Memory B cell (primary cell): ENCODE measurements at regions not wholly inside any gene's neighbourhood (a gene's known extent, or its start where the extent isn't known, plus 50 kb on each side); places are given as distances from the start of the nearest gene placed in this dataset.

ENCODE experiments used
- ATAC-seq: fragments of 150-1000 bp; cut with Tn5 transposase; 2 replicates; pipeline ENCODE4 v1.10.0; 2021; ENCODE audit warnings: low read depth, mild to moderate bottlenecking, moderate library complexity
- DNase-seq, 2 donors: peaks; one replicate each; pipeline ENCODE4 v3.0.0; 2022; ENCODE audit warnings: low spot score in 2 of 2
- H3K27ac Mint-ChIP-seq: one replicate; pipeline ENCODE4 v1.8.0; 2022; ENCODE audit warnings: mild to moderate bottlenecking, moderate library complexity, mixed read lengths
- H3K27me3 Mint-ChIP-seq: one replicate; pipeline ENCODE4 v1.8.0; 2022; ENCODE audit warnings: mixed read lengths
- H3K36me3 Mint-ChIP-seq: one replicate; pipeline ENCODE4 v1.8.0; 2022; ENCODE audit warnings: mild to moderate bottlenecking, mixed read lengths
- H3K4me1 Mint-ChIP-seq: one replicate; pipeline ENCODE4 v1.8.0; 2022; ENCODE audit warnings: mixed read lengths
- H3K4me3 Mint-ChIP-seq: one replicate; pipeline ENCODE4 v1.8.0; 2022; ENCODE audit warnings: mild to moderate bottlenecking, moderate library complexity, mixed read lengths
- H3K9me3 Mint-ChIP-seq: one replicate; pipeline ENCODE4 v1.8.0; 2022; ENCODE audit warnings: mixed read lengths

DNA sequence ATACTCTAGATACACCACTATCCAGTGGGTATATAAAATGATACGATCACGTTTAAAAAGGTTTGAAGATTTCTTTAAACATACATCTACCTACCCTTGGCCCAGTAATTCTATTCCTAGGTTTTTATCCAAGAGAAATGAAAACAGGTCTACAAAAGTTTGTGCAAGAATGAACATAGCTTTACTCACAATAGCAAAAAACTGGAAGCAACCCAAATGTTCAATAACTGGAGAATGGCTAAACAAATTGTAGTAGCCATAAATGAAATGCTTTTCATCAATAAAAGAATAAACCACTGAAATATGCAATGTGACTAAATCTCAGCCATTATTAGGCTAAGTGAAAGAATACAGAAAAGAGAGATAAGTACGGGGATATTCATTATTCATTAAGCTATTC is 438.9 kb downstream of the ARHGEF28 start:
- Mint-ChIP-seq H3K4me3 (no peak overlapping the region), H3K27ac (no peak overlapping the region), H3K27me3 (no peaks in the 10 kb centered on the region), H3K4me1 (no peaks in the 10 kb centered on the region), H3K9me3 (no peaks in the 10 kb centered on the region), H3K36me3 (no peaks in the 10 kb centered on the region)
- ATAC-seq (no peak), DNase-seq (no peak)

DNA sequence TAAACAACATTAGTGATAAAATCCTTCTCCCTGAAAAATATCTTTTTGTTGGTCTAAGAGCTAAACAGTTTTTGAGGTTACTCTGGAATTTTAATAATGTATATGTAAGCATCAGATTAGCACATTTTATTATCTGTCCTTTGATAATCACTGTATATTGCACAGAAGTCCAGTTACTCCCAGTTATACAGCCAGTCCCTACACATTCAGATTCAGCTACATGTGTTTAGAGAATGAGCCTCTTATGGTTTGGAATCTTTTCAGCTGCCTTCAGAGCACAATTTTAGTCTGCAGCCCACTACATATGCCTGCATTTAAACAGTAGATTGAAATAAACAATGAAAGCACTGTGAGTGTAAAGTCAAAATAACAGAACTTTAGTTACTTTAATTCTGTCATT is 438.2 kb downstream of the ARHGEF28 start:
- no peak for DNase-seq
- no peaks in the 10 kb centered on the region for H3K36me3 Mint-ChIP-seq
- no peaks in the 10 kb centered on the region for H3K27me3 Mint-ChIP-seq
- no peak for ATAC-seq
- H3K9me3 Mint-ChIP-seq, result no peaks in the 10 kb centered on the region
- no peaks in the 10 kb centered on the region for H3K4me1 Mint-ChIP-seq
- no peak overlapping the region for H3K27ac Mint-ChIP-seq
- no peak overlapping the region for H3K4me3 Mint-ChIP-seq

DNA sequence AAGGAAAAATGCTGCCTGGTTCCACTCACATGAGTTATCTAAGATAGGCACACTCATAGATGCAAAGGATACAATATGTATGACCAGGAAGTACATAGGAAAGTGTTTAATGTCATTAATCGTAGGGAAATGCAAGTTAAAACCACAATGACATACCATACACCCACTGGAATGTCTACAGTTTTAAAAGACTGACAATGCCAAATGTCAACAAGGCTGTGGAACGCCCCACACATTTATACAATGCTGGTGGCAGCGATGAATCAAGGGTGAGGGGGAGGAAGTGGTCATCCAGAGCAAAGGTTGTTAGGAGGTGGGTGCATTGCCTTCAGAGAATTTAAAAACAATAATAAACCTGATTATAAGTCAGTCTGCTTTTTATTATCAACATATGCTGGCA is 437.8 kb downstream of the ARHGEF28 start:
- no peaks in the 10 kb centered on the region for H3K9me3 Mint-ChIP-seq
- no peak overlapping the region for H3K27ac Mint-ChIP-seq
- no peaks in the 10 kb centered on the region for H3K36me3 Mint-ChIP-seq
- no peaks in the 10 kb centered on the region for H3K4me1 Mint-ChIP-seq
- H3K4me3 Mint-ChIP-seq, result no peak overlapping the region
- DNase-seq (no peak), ATAC-seq (no peak)
- H3K27me3 Mint-ChIP-seq, result no peaks in the 10 kb centered on the region

DNA sequence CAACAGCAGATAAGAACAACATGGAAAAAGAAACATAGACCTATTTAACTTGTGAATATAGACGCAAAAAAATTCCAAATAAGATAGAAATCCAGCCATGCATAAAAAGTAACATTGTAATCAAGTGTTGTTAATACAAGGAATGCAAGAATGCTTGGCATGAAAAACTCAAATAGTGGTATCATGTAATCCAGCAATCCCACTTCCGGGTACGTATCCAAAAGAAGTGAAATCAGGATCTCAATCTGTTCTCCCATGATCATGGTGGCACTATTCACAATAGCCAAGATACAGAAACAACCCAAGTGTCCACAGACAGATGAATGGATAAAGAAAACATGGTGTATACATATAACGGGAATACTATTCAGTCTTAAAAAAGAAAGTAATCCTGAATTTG is 437.4 kb downstream of the ARHGEF28 start:
- Mint-ChIP-seq H3K27ac (no peak overlapping the region), H3K36me3 (no peaks in the 10 kb centered on the region), H3K9me3 (no peaks in the 10 kb centered on the region), H3K4me1 (no peaks in the 10 kb centered on the region), H3K27me3 (no peaks in the 10 kb centered on the region), H3K4me3 (no peak overlapping the region)
- ATAC-seq (no peak), DNase-seq (no peak)

DNA sequence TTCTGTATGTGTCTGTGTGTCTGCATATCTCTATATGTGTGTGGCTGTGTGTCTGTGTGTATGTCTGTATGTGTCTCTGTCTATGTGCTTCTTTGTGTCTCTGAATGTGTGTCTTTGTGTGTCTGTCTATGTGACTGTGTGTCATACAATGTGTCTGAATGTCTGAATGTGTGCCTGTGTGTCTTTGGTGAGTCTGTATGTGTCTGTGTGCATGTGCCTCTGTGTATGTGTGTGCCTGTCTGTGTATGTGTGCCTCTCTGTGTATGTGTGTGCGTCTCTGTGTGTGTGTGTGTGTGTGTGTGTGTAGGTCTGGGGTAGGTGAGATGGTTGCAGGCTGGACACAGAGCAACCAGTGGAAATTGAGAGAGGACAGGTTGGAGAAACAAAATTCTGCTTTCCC is 435.3 kb downstream of the ARHGEF28 start:
- no peaks in the 10 kb centered on the region for H3K27me3 Mint-ChIP-seq
- no peak for DNase-seq
- H3K9me3 Mint-ChIP-seq, result no peaks in the 10 kb centered on the region
- no peak for ATAC-seq
- H3K4me1 Mint-ChIP-seq, result no peaks in the 10 kb centered on the region
- no peak overlapping the region for H3K27ac Mint-ChIP-seq
- H3K36me3 Mint-ChIP-seq, result no peaks in the 10 kb centered on the region
- H3K4me3 Mint-ChIP-seq, result no peak overlapping the region

DNA sequence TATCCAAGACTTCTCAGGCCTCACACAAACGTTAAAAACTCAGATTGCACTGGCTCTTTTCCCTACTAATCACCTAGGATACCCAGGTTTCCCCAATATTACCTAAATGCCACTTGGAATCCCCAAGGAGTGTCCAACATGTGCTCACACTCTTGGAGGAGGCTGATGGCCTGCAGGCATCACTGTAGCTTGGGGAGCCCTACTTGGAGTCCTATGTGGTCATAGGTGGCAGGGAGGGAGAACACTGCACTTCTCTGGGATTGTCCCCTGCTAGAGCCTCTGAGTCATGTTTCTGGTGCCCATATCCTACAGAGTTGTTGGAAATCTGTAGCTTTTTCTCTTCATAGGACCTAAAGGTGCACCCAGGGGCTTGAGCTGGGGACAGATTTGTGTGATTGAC is 433.7 kb downstream of the ARHGEF28 start:
- no peak for DNase-seq
- Mint-ChIP-seq H3K36me3 (no peaks in the 10 kb centered on the region), H3K4me1 (no peaks in the 10 kb centered on the region), H3K9me3 (no peaks in the 10 kb centered on the region), H3K27ac (no peak overlapping the region), H3K27me3 (no peaks in the 10 kb centered on the region), H3K4me3 (no peak overlapping the region)
- no peak for ATAC-seq

DNA sequence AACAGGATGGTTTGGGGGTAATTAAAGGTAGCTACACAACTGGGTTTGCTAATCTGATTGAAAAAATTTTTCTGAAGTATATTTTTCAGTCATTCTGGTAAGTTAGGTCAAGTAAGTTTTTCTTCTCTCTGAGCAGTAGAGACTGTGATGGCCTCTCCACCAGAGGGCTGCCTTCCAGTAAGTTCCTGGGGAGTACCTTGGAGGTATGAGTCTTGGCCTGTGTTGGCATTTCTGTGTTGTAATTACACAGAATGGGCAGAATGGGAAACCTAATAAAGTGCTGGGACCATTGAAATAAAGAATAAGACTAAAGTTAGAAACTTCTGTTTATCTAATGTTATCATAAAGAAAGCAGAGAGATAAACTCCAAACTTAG is 430.8 kb downstream of the ARHGEF28 start:
- no peaks in the 10 kb centered on the region for H3K36me3 Mint-ChIP-seq
- no peak for ATAC-seq
- no peak overlapping the region for H3K27ac Mint-ChIP-seq
- DNase-seq, result no peak
- no peaks in the 10 kb centered on the region for H3K9me3 Mint-ChIP-seq
- H3K4me1 Mint-ChIP-seq, result no peaks in the 10 kb centered on the region
- H3K4me3 Mint-ChIP-seq, result no peak overlapping the region
- peaks cover 7% of the 10 kb centered on the region for H3K27me3 Mint-ChIP-seq

DNA sequence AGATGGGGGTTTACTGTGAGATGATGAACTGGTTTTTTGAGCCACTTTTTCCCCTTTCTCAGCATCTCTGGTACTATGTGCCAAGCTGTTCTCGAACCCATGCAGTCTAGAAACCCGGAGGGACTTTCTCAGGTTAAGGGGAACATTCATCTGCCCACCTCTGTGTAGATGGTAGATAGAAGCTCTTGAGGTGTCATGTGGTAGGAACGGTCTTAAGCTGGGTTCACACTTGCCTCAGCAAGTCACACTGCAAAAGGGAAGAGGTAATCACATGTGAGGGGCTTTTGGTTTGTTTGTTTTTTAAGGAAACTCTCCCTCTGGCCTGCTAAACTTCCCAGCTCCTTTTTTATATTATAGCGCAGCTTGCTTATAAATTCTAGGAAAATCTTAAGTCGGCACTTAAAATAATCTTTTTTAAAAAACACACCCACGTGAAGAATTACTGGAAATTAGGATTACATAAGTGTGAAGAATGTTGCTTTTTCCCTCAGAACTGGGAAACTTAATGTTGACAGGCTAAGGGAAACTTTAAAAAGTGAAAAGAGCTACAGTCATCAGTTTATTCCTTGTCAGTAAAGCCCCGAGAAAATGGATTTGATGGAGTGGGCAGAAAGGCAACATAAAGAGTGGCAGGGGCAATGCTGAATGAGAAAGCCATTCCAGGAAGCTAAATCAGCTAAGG is 430.3 kb downstream of the ARHGEF28 start:
- H3K27me3 Mint-ChIP-seq, result peaks cover 7% of the 10 kb centered on the region
- DNase-seq (no peak), ATAC-seq (no peak)
- no peak overlapping the region for H3K27ac Mint-ChIP-seq
- no peaks in the 10 kb centered on the region for H3K9me3 Mint-ChIP-seq
- H3K4me3 Mint-ChIP-seq, result no peak overlapping the region
- H3K4me1 Mint-ChIP-seq, result no peaks in the 10 kb centered on the region
- no peaks in the 10 kb centered on the region for H3K36me3 Mint-ChIP-seq

DNA sequence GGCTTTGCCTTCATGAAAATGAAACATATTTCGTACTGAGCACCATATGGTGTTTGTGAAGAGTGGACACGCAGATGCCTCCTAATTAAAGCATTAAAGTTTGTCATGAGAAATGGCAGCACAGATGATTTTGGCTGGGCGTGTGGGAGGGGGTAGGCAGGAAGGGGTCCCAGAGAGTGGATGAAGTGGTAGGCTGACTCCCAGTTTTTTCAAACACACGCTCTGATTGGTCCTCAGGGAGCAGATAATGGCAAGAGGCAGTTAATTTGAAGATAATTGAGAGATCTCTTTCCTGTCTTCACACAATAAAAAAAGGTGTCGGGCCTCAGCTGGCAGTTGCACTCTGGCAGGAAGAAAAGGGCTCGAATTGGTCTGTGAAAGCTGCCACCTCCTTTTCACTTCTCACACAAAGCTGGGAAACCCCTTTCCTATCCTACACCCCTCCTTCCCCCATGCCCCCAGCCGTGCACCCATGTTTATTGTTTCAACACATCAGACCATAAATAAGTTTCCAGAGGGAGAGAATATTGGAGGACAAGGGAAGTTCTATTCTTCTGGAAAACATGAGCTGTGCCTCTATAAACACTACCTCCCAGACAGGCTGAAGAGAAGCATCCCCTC is 429.6 kb downstream of the ARHGEF28 start:
- no peaks in the 10 kb centered on the region for H3K9me3 Mint-ChIP-seq
- peaks cover 8% of the 10 kb centered on the region for H3K27me3 Mint-ChIP-seq
- H3K27ac Mint-ChIP-seq, result no peak overlapping the region
- no peak for DNase-seq
- H3K36me3 Mint-ChIP-seq, result no peaks in the 10 kb centered on the region
- no peak overlapping the region for H3K4me3 Mint-ChIP-seq
- ATAC-seq, result no peak
- no peaks in the 10 kb centered on the region for H3K4me1 Mint-ChIP-seq

DNA sequence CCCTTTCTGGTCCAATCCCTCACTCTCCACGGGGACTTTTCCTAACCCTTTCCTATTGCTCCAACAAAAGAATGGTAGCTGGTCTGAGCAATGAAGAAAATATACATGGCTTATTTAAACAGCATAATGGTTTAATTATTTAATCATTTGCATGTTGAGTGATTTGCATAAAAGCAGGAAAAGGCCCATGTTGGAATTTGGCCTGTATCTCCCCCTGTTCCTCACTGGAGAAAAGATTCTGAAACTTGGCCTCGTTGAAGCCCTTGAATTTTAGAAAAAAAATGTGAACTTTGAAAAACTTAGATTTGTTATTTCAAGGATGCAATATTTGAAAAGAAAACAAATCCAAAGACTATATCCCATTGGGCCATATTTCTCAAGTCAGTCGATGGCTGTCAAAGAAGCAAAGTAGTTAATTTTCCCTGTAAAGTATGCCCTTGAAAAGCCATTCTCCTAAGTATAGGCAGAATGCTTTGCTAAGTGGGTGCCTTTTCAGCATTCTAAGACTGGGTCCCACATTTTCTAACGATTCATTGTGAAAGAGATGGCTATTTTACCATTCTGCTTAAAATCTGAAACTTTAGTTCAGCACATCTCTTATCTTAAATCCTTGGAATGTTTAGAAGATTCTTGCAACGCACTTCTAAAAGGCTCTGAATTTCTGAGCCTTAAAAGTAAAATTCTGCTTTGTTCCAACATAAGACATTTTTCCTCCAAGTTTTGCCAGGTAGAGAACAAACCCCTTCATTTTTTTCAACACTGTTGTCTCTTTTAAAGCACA is 428.8 kb downstream of the ARHGEF28 start:
- H3K36me3 Mint-ChIP-seq, result no peaks in the 10 kb centered on the region
- H3K4me3 Mint-ChIP-seq, result no peak overlapping the region
- ATAC-seq (no peak), DNase-seq (no peak)
- H3K27me3 Mint-ChIP-seq, result peaks cover 8% of the 10 kb centered on the region
- H3K4me1 Mint-ChIP-seq, result no peaks in the 10 kb centered on the region
- H3K27ac Mint-ChIP-seq, result no peak overlapping the region
- no peaks in the 10 kb centered on the region for H3K9me3 Mint-ChIP-seq

DNA sequence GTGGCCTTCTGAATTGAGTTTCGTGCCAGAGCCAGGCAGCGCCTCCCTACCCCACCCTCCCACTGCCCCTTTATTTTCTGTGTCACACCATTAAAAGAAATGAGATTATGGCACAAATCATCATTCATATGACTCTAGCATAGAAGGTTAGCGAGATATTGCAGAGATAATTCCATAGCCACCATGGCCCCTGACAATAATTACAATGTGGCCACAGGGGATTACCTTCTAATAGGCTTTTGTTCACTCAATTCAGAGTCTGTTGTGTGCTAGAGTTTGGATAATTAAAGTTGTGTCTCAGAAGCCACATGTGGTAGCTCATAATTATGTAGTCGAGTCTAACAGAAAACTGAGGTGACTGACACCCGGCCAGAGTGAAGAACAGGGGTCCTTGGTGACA is 428.1 kb downstream of the ARHGEF28 start:
- ATAC-seq (no peak), DNase-seq (no peak)
- Mint-ChIP-seq H3K27ac (no peak overlapping the region), H3K27me3 (peaks cover 8% of the 10 kb centered on the region), H3K9me3 (no peaks in the 10 kb centered on the region), H3K4me1 (no peaks in the 10 kb centered on the region), H3K4me3 (no peak overlapping the region), H3K36me3 (no peaks in the 10 kb centered on the region)

DNA sequence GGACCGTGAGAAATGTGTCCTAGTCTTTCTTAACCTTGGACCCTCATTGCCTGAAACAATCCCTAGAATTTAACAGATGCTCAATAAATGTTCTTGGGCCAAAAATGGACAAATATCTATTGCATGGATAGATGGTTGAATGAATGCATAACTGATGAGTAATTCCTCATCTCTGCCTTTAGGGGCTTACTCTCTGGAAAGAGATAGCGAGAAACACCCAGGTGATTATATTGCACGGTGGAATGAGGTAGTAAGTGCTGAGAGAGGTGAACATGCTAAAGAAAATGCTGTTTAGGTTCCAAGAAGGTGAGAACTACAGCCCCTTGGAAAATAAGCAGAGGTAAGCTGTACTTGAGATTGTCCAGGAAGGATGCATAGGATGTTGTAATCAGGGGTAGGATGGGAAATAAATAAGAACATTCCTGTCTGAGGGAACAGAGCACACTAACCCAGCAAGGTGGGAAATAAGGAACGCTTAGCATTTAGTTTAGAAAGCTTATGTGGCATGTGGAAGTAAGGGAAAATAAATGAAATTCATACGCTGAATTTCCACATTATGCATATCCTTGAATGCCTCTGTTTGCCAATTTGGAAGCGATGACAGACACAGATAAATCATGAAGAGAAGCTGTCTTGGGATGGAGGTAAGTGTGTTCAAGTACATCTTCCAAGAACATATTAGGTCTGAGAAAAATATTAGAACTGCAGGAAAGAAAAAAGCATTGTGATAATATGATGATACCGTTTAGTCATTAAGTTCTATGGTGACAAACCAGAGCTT is 426.6 kb downstream of the ARHGEF28 start:
- H3K27ac Mint-ChIP-seq, result no peak overlapping the region
- ATAC-seq (no peak), DNase-seq (no peak)
- H3K4me1 Mint-ChIP-seq, result no peaks in the 10 kb centered on the region
- H3K4me3 Mint-ChIP-seq, result no peak overlapping the region
- no peaks in the 10 kb centered on the region for H3K9me3 Mint-ChIP-seq
- H3K36me3 Mint-ChIP-seq, result no peaks in the 10 kb centered on the region
- peaks cover 8% of the 10 kb centered on the region for H3K27me3 Mint-ChIP-seq

DNA sequence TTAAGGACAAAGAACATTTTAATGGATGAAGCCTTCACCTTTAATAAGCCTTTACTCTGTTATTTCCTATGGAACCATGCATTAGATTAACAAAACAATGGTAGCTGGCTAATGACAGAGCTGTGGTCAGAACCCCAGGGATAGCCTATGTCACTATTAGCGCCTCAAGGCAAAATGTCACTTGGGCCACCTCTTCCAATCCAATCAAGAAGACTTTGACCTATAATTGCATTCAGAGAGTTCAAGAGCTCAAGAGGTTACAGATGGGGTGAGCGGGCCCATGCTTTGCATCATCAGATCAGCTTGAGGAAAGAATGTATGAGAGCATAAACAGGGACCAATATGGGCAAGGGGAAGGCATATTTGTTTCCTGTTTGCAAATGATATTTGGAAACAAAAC is 425.1 kb downstream of the ARHGEF28 start:
- DNase-seq (no peak), ATAC-seq (no peak)
- no peak overlapping the region for H3K4me3 Mint-ChIP-seq
- no peaks in the 10 kb centered on the region for H3K36me3 Mint-ChIP-seq
- peaks cover 8% of the 10 kb centered on the region for H3K27me3 Mint-ChIP-seq
- no peaks in the 10 kb centered on the region for H3K9me3 Mint-ChIP-seq
- no peak overlapping the region for H3K27ac Mint-ChIP-seq
- H3K4me1 Mint-ChIP-seq, result no peaks in the 10 kb centered on the region

DNA sequence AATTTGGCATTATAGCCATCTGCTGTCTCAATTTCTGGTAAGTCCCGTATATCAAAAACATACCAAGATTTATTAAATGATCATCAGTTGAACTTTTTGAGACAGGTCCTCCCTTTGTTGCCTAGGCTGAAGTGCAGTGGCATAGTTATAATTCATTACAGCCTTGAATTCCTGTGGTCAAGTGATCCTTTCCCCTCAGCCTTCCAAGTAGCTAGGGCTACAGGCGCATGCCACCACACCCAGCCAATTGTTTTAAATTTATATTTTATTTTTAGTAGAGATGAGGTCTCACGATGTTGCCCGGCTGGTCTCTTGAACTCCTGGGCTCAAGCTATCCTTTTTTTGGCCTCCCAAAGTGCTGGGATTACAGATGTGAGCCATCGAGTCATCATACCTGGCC is 418.9 kb downstream of the ARHGEF28 start:
- Mint-ChIP-seq H3K9me3 (no peaks in the 10 kb centered on the region), H3K36me3 (no peaks in the 10 kb centered on the region), H3K4me3 (no peak overlapping the region), H3K4me1 (no peaks in the 10 kb centered on the region), H3K27ac (no peak overlapping the region), H3K27me3 (no peaks in the 10 kb centered on the region)
- no peak for DNase-seq
- ATAC-seq, result no peak
